ENCODE measurements at regions not wholly inside any gene's neighbourhood (a gene's known extent, or its start where the extent isn't known, plus 50 kb on each side); places are given as distances from the start of the nearest gene placed in this dataset.

GRCh38 chr16:86088816-86089215 is 189.9 kb downstream of the IRF8 start:
- H3K4me3 ChIP-seq (replicated peaks in 1 of 3), result no peak overlapping the region
- no peak overlapping the region for H3K27ac ChIP-seq
- 83 to 84% methylated on average over 2 to 6 of the region's 9 CpGs for WGBS, 2 donors
- H3K4me1 ChIP-seq, result no peaks in the 10 kb centered on the region
- H3K27me3 ChIP-seq, result no peaks in the 10 kb centered on the region
- DNase-seq, result no peak
- intact Hi-C loops (cut with DNase I), result no loop called here
- no peaks in the 10 kb centered on the region for H3K9me3 ChIP-seq
- no peak for TF ChIP-seq POLR2A (IDR thresholded peaks at IDR 0.05)
- TF ChIP-seq CTCF (IDR thresholded peaks at IDR 0.05), result no peak
- H3K36me3 ChIP-seq, result no peaks in the 10 kb centered on the region

- no peak for DNase-seq
- TF ChIP-seq POLR2A (IDR thresholded peaks at IDR 0.05), result no peak
- TF ChIP-seq CTCF (IDR thresholded peaks at IDR 0.05), result no peak
- no peak overlapping the region for H3K27ac ChIP-seq
- no peak overlapping the region for H3K4me3 ChIP-seq (replicated peaks in 1 of 3)
- intact Hi-C loops (cut with DNase I), result no loop called here
- no peaks in the 10 kb centered on the region for H3K36me3 ChIP-seq
- no peaks in the 10 kb centered on the region for H3K9me3 ChIP-seq
- 60 to 73% methylated on average over 12 to 13 of the region's 14 CpGs for WGBS, 2 donors
- no peaks in the 10 kb centered on the region for H3K27me3 ChIP-seq
- no peaks in the 10 kb centered on the region for H3K4me1 ChIP-seq
Measured at GRCh38 chr16:86089334-86089900, 190.5 kb downstream of the IRF8 start.

- TF ChIP-seq POLR2A (IDR thresholded peaks at IDR 0.05) (no peak), CTCF (IDR thresholded peaks at IDR 0.05) (no peak)
- Histone ChIP-seq H3K4me3 (replicated peaks in 1 of 3) (no peak overlapping the region), H3K9me3 (no peaks in the 10 kb centered on the region), H3K36me3 (no peaks in the 10 kb centered on the region), H3K27ac (no peak overlapping the region), H3K27me3 (no peaks in the 10 kb centered on the region), H3K4me1 (no peaks in the 10 kb centered on the region)
- DNase-seq, result no peak
- intact Hi-C loops (cut with DNase I), result no loop called here
- 78 to 80% methylated on average over 3 to 5 of the region's 5 CpGs for WGBS, 2 donors
Measured at GRCh38 chr16:86089991-86090390, 191.0 kb downstream of the IRF8 start.

GRCh38 chr16:86090461-86091170 is 191.7 kb downstream of the IRF8 start:
- H3K4me1 ChIP-seq, result no peaks in the 10 kb centered on the region
- H3K36me3 ChIP-seq, result no peaks in the 10 kb centered on the region
- H3K4me3 ChIP-seq (replicated peaks in 1 of 3), result no peak overlapping the region
- H3K9me3 ChIP-seq, result no peaks in the 10 kb centered on the region
- no peak for TF ChIP-seq POLR2A (IDR thresholded peaks at IDR 0.05)
- TF ChIP-seq CTCF (IDR thresholded peaks at IDR 0.05), result no peak
- no peak for DNase-seq
- WGBS, 2 donors, result 75 to 78% methylated on average over 9 of the region's 9 CpGs
- no peaks in the 10 kb centered on the region for H3K27me3 ChIP-seq
- H3K27ac ChIP-seq, result no peak overlapping the region
- intact Hi-C loops (cut with DNase I), result no loop called here

- no peak for DNase-seq
Measured at GRCh38 chr16:86091976-86092375, 193.0 kb downstream of the IRF8 start.

More at GRCh38 chr16:86091976-86092375, 193.0 kb downstream of the IRF8 start:
- WGBS, 2 donors, result 93 to 94% methylated on average over 7 of the region's 7 CpGs
- Histone ChIP-seq H3K4me1 (no peaks in the 10 kb centered on the region), H3K9me3 (no peaks in the 10 kb centered on the region), H3K36me3 (no peaks in the 10 kb centered on the region), H3K27me3 (no peaks in the 10 kb centered on the region), H3K4me3 (replicated peaks in 1 of 3) (no peak overlapping the region), H3K27ac (no peak overlapping the region)
- no peak for TF ChIP-seq CTCF (IDR thresholded peaks at IDR 0.05)
- TF ChIP-seq POLR2A (IDR thresholded peaks at IDR 0.05), result no peak
- intact Hi-C loops (cut with DNase I), result no loop called here
